HCT116 (cell line): ENCODE measurements at regions not wholly inside any gene's neighbourhood (a gene's known extent, or its start where the extent isn't known, plus 50 kb on each side); places are given as distances from the start of the nearest gene placed in this dataset.

Experiments used
- CBX3 ChIP-seq: IDR thresholded peaks from 2 replicates; pipeline ENCODE4 v1.6.1; 2012; ENCODE audit warnings: low read depth
- CEBPB ChIP-seq: IDR thresholded peaks from 2 replicates; pipeline ENCODE4 v1.6.1; 2012; ENCODE audit warnings: low read depth
- CTCF ChIP-seq, 3 experiments: fragments of 200-600 bp in 1 of 3; sonication (generic) in 1 of 3; IDR thresholded peaks in 2 of 3; conservative IDR thresholded peaks in 1 of 3; 2 replicates each; pipeline ENCODE4 v1.5.1; 2012 to 2017; ENCODE audit warnings: low read depth in 2 of 3, low read length in 2 of 3, antibody characterized with exemption in 1 of 3, borderline replicate concordance in 1 of 3, control low read depth in 1 of 3, mild to moderate bottlenecking in 1 of 3, mixed read lengths in 1 of 3, mixed run types in 1 of 3, moderate library complexity in 1 of 3; ENCODE audit not compliant: insufficient read depth in 1 of 3
- EGR1 ChIP-seq: IDR thresholded peaks from 2 replicates; pipeline ENCODE4 v1.6.1; 2012; ENCODE audit warnings: low read depth
- ELF1 ChIP-seq: IDR thresholded peaks from 2 replicates; pipeline ENCODE4 v1.6.1; 2012; ENCODE audit warnings: low read depth, borderline replicate concordance
- EZH2phosphoT487 ChIP-seq: fragments of 200-600 bp; IDR thresholded peaks from 2 replicates; pipeline ENCODE4 v1.6.1; 2018; ENCODE audit warnings: antibody characterized with exemption, borderline replicate concordance
- MAX ChIP-seq: IDR thresholded peaks from 2 replicates; pipeline ENCODE4 v1.6.1; 2012
- POLR2A ChIP-seq: IDR thresholded peaks from 2 replicates; pipeline ENCODE4 v1.7.0; 2011; ENCODE audit warnings: borderline replicate concordance; ENCODE audit not compliant: insufficient read depth, insufficient read length; ENCODE audit errors: extremely low read depth
- POLR2AphosphoS5 ChIP-seq: IDR thresholded peaks from 2 replicates; pipeline ENCODE4 v1.6.1; 2011; ENCODE audit warnings: mild to moderate bottlenecking, low read depth, low read length, moderate library complexity
- REST ChIP-seq: IDR thresholded peaks from 2 replicates; pipeline ENCODE4 v1.6.1; 2012; ENCODE audit warnings: low read depth
- SIN3A ChIP-seq: IDR thresholded peaks from 2 replicates; pipeline ENCODE4 v1.6.1; 2012; ENCODE audit warnings: low read depth
- SRF ChIP-seq: IDR thresholded peaks from 2 replicates; pipeline ENCODE4 v1.6.1; 2012; ENCODE audit warnings: low read depth
- TCF7L2 ChIP-seq: IDR thresholded peaks from 2 replicates; pipeline ENCODE4 v1.7.0; 2011; ENCODE audit warnings: borderline replicate concordance, inconsistent platforms; ENCODE audit not compliant: insufficient read depth, insufficient read length; ENCODE audit errors: extremely low read depth
- ZNF274 ChIP-seq: fragments of 200-500 bp; sonication (Bioruptor generic); IDR thresholded peaks from 2 replicates; pipeline ENCODE4 v1.6.1; 2014; ENCODE audit warnings: mild to moderate bottlenecking, low read depth, low read length, inconsistent platforms

- TF ChIP-seq CTCF (IDR thresholded peaks at IDR 0.05 in 2 of 3, conservative IDR thresholded peaks at IDR 0.05 in 1 of 3; ENCODE audit: borderline replicate concordance in 1 of 3, insufficient read depth in 1 of 3, low read depth in 2 of 3, low read length in 2 of 3) (no peak), CBX3 (no peak), POLR2A (no peak), ZNF274 (no peak), CEBPB (no peak), TCF7L2 (no peak), SRF (no peak), EZH2phosphoT487 (no peak), SIN3A (no peak), ELF1 (no peak), EGR1 (no peak), REST (no peak), POLR2AphosphoS5 (no peak), MAX (no peak)
Measured at GRCh38 chr9:23539311-23539710, 286.7 kb downstream of the ELAVL2 start.
